GM12873 (cell line): ENCODE measurements at regions not wholly inside any gene's neighbourhood (a gene's known extent, or its start where the extent isn't known, plus 50 kb on each side); places are given as distances from the start of the nearest gene placed in this dataset.

Experiments
- CTCF ChIP-seq: IDR thresholded peaks from 2 replicates; pipeline ENCODE4 v1.5.1; 2012; ENCODE audit warnings: low read depth, mild to moderate bottlenecking, moderate library complexity, low read length, control low read depth; ENCODE audit not compliant: insufficient read depth; ENCODE audit errors: missing control alignments

GRCh38 chr15:45794304-45794703 is 159.5 kb downstream of the SQOR start:
- TF ChIP-seq CTCF, result no peak

- no peak for TF ChIP-seq CTCF
Measured at GRCh38 chr15:45794712-45795439, 160.0 kb downstream of the SQOR start.

GRCh38 chr15:45795440-45796069 is 160.7 kb downstream of the SQOR start:
- peak; percentile 67 for TF ChIP-seq CTCF

GRCh38 chr15:45796433-45796832 is 161.6 kb downstream of the SQOR start:
- no peak for TF ChIP-seq CTCF

GRCh38 chr15:45799508-45799907 is 164.7 kb downstream of the SQOR start:
- TF ChIP-seq CTCF, result no peak

GRCh38 chr15:45801543-45801942 is 166.7 kb downstream of the SQOR start:
- no peak for TF ChIP-seq CTCF

GRCh38 chr15:45802140-45802539 is 167.3 kb downstream of the SQOR start:
- TF ChIP-seq CTCF, result no peak
